GOT3 (cell line): ENCODE measurements at regions not wholly inside any gene's neighbourhood (a gene's known extent, or its start where the extent isn't known, plus 50 kb on each side); places are given as distances from the start of the nearest gene placed in this dataset.
"Not testable (repeated sequence)": the region's sequence is repeated elsewhere in the genome, so short reads cannot be mapped to it uniquely, and the experiment has no call there.

Experiments
- DNase-seq: peaks from one replicate; lab custom pipeline; 2025; ENCODE audit warnings: mixed read lengths; lab: John Stamatoyannopoulos, UW

GRCh38 chr2:61623747-61624146 lies 85.6 kb upstream of the XPO1 start:
- DNase-seq, result no peak

GRCh38 chr2:61620244-61621159 lies 82.3 kb upstream of the XPO1 start:
- no peak for DNase-seq

GRCh38 chr2:61619561-61619960 lies 81.4 kb upstream of the XPO1 start:
- DNase-seq, result no peak

GRCh38 chr2:61617610-61618009 lies 79.5 kb upstream of the XPO1 start:
- DNase-seq, result no peak

GRCh38 chr2:61605245-61605644 lies 67.1 kb upstream of the XPO1 start:
- DNase-seq, result no peak

- DNase-seq, result no peak
Measured at GRCh38 chr2:61604433-61604832, 66.3 kb upstream of the XPO1 start.

- not testable (repeated sequence) for DNase-seq
Measured at GRCh38 chr2:61598515-61599156, 60.5 kb upstream of the XPO1 start.

GRCh38 chr2:61597300-61598289 lies 59.4 kb upstream of the XPO1 start:
- no peak for DNase-seq

GRCh38 chr2:61594201-61594600 lies 56.0 kb upstream of the XPO1 start:
- DNase-seq, result not testable (repeated sequence)

GRCh38 chr2:61593648-61594047 lies 55.5 kb upstream of the XPO1 start:
- DNase-seq, result not testable (repeated sequence)

GRCh38 chr2:61590214-61590613 lies 52.1 kb upstream of the XPO1 start:
- DNase-seq, result no peak

- no peak for DNase-seq
Measured at GRCh38 chr2:61588566-61588965, 50.4 kb upstream of the XPO1 start.
